ENCODE measurements at regions not wholly inside any gene's neighbourhood (a gene's known extent, or its start where the extent isn't known, plus 50 kb on each side); places are given as distances from the start of the nearest gene placed in this dataset.

- no peak overlapping the region for H3K27ac ChIP-seq
- no peak for TF ChIP-seq CTCF (conservative IDR thresholded peaks at IDR 0.05; ENCODE audit: low read depth)
- ChIA-PET CTCF (no interaction called here), POLR2A (ENCODE audit: low non-redundant PET) (no interaction called here)
- DNase-seq (ENCODE audit: low spot score): no peak
Observed at GRCh38 chr18:3333721-3334386, 71.9 kb downstream of the MYL12B start.

- ChIA-PET POLR2A (ENCODE audit: low non-redundant PET) (no interaction called here), CTCF (interaction anchor here (0.6 kb wide), 1 partner anchor 519 kb away, joined by 3 read pairs; no protein-coding TSS in a partner anchor)
- no peak for DNase-seq (ENCODE audit: low spot score)
- no peak for TF ChIP-seq CTCF (conservative IDR thresholded peaks at IDR 0.05; ENCODE audit: low read depth)
- no peak overlapping the region for H3K27ac ChIP-seq
Observed at GRCh38 chr18:3340015-3340681, 78.2 kb downstream of the MYL12B start.

GRCh38 chr18:3340682-3341097, 78.8 kb downstream of the MYL12B start:
- no peak for DNase-seq (ENCODE audit: low spot score)
- POLR2A ChIA-PET (ENCODE audit: low non-redundant PET): no interaction called here
- no peak for TF ChIP-seq CTCF (conservative IDR thresholded peaks at IDR 0.05; ENCODE audit: low read depth)
- CTCF ChIA-PET: interaction anchor here (0.6 kb wide), 1 partner anchor 519 kb away, joined by 3 read pairs; no protein-coding TSS in a partner anchor
- no peak overlapping the region for H3K27ac ChIP-seq

DNA sequence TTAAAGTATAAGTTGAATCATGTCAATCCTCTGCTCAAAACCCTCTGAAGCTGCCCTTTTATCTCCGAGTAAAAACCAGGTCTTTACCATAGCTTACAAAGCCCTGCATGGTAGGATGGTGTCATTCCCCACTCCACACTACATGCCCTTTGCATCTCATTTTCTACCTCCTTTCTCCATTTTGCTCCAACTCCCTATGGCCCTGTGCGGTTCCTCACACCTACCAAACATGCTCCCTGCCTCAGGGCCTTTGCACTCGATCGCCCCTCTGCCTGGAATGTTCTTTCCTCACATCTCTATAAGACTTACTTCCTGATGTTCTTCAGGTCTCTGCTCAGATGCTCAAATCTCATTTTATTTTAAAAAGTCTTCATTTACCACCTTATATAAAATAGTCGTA, 80.7 kb downstream of the MYL12B start:
- ChIA-PET POLR2A (ENCODE audit: low non-redundant PET) (no interaction called here), CTCF (no interaction called here)
- no peak for TF ChIP-seq CTCF (conservative IDR thresholded peaks at IDR 0.05; ENCODE audit: low read depth)
- DNase-seq (ENCODE audit: low spot score): no peak
- no peak overlapping the region for H3K27ac ChIP-seq

GRCh38 chr18:3345452-3345851, 83.5 kb downstream of the MYL12B start:
- ChIA-PET POLR2A (ENCODE audit: low non-redundant PET) (interaction anchor here (0.6 kb wide), 1 partner anchor 249 kb away, joined by 3 read pairs; no protein-coding TSS in a partner anchor), CTCF (interaction anchor here (0.9 to 1.3 kb wide), 3 partner anchors 17 to 48 kb away, joined by 3 to 4 read pairs (median 3); no protein-coding TSS in a partner anchor)
- no peak for TF ChIP-seq CTCF (conservative IDR thresholded peaks at IDR 0.05; ENCODE audit: low read depth)
- H3K27ac ChIP-seq: no peak overlapping the region
- DNase-seq (ENCODE audit: low spot score): peak; percentile 23

GRCh38 chr18:3345885-3346284, 84.0 kb downstream of the MYL12B start:
- peak; percentile 84 for DNase-seq (ENCODE audit: low spot score)
- ChIA-PET CTCF (interaction anchor here (0.9 to 1.3 kb wide), 3 partner anchors 18 to 48 kb away, joined by 3 to 4 read pairs (median 3); no protein-coding TSS in a partner anchor), POLR2A (ENCODE audit: low non-redundant PET) (interaction anchor here (0.6 kb wide), 1 partner anchor 249 kb away, joined by 3 read pairs; no protein-coding TSS in a partner anchor)
- no peak for TF ChIP-seq CTCF (conservative IDR thresholded peaks at IDR 0.05; ENCODE audit: low read depth)
- no peak overlapping the region for H3K27ac ChIP-seq
